ENCODE measurements at regions not wholly inside any gene's neighbourhood (a gene's known extent, or its start where the extent isn't known, plus 50 kb on each side); places are given as distances from the start of the nearest gene placed in this dataset.

- TF ChIP-seq EZH2phosphoT487 (IDR thresholded peaks at IDR 0.05) (no peak), EZH2 (IDR thresholded peaks at IDR 0.05) (no peak)
- TF ChIP-seq, protein P1, sequence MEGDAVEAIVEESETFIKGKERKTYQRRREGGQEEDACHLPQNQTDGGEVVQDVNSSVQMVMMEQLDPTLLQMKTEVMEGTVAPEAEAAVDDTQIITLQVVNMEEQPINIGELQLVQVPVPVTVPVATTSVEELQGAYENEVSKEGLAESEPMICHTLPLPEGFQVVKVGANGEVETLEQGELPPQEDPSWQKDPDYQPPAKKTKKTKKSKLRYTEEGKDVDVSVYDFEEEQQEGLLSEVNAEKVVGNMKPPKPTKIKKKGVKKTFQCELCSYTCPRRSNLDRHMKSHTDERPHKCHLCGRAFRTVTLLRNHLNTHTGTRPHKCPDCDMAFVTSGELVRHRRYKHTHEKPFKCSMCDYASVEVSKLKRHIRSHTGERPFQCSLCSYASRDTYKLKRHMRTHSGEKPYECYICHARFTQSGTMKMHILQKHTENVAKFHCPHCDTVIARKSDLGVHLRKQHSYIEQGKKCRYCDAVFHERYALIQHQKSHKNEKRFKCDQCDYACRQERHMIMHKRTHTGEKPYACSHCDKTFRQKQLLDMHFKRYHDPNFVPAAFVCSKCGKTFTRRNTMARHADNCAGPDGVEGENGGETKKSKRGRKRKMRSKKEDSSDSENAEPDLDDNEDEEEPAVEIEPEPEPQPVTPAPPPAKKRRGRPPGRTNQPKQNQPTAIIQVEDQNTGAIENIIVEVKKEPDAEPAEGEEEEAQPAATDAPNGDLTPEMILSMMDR (IDR thresholded peaks at IDR 0.05): no peak
Observed at GRCh38 chr18:41747723-41748242, 207.3 kb upstream of the PIK3C3 start.
